NOMO-1 treated with DMSO at 0.1 percent for 48 hours (cell line): ENCODE measurements at regions not wholly inside any gene's neighbourhood (a gene's known extent, or its start where the extent isn't known, plus 50 kb on each side); places are given as distances from the start of the nearest gene placed in this dataset.
"Not testable (repeated sequence)": the region's sequence is repeated elsewhere in the genome, so short reads cannot be mapped to it uniquely, and the experiment has no call there.

Experiments
- DNase-seq: peaks from one replicate; lab custom pipeline; 2025; ENCODE audit not compliant: unreplicated experiment; lab: John Stamatoyannopoulos, UW

DNA sequence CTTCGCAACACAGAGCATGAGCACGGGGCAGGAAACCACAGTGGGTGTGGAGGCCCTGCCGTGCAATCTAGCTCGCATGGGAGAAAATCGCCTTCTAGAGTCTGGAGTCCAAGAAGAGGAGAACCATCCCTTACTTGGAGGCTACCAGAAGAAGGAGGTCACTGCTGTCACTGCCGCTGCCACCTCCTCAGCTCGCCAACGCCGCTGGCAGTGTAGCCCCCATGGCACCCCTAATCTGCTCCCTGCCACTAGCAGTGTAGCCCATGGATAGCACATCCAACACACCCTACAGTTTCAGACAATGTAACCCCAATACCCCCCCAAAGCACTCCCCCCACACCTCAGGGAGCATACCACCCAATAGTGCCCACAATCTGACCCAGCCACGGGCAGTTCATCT is 438.0 kb upstream of the ZNF337 start:
- no peak for DNase-seq

- DNase-seq = not testable (repeated sequence)
These were observed 437.1 kb upstream of the ZNF337 start for GRCh38 chr20:26133794-26134193.

- not testable (repeated sequence) for DNase-seq
These were observed 424.3 kb upstream of the ZNF337 start for GRCh38 chr20:26120920-26121319.

GRCh38 chr20:26094498-26094897 is 397.8 kb upstream of the ZNF337 start:
- not testable (repeated sequence) for DNase-seq

DNA sequence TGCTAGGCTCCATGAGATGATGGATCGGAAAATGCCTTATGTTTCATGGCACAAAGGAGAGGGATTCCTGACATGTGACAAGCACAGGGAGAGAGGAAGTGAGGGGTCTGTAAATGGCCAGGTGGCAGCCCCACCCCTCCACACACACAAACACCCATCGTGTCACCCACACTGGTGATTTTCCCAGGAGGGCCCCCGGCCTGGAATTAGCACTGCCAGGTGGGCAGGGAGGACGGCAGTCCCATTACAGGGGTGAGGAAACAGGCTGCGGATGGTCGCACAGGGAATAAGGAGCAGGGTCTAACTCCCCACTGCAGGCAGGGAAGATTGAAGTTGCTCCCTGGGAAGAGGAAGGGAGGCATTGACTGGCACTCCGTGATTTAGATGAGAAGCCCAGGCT is 395.3 kb upstream of the ZNF337 start:
- DNase-seq = not testable (repeated sequence)

GRCh38 chr20:26086195-26086594 is 389.5 kb upstream of the ZNF337 start:
- not testable (repeated sequence) for DNase-seq

GRCh38 chr20:26073972-26074371 is 377.3 kb upstream of the ZNF337 start:
- DNase-seq = not testable (repeated sequence)

DNA sequence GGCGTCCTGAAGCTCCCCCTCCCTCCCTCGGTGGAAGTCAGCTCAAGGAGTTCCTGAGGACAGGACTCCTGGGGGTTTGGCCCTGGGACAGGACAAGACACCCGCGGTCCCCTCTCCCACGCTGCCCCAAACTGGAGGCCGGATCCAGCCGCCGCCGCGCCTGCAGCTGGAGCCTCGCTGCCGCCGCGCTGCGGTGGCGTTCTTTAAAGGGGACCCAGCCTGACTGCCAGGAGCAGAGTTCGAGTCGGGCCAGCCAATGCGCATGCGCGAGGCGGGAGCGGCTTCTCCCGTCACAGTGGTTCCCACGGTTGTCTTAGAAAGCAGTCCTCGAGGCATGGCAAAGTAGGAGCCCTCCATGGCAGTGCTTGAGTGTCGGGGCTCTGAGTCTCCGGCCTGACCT is 362.7 kb upstream of the ZNF337 start:
- not testable (repeated sequence) for DNase-seq

- not testable (repeated sequence) for DNase-seq
These were observed 361.8 kb upstream of the ZNF337 start for GRCh38 chr20:26058446-26058845.

GRCh38 chr20:26057135-26057752 is 360.6 kb upstream of the ZNF337 start:
- DNase-seq = not testable (repeated sequence)

DNA sequence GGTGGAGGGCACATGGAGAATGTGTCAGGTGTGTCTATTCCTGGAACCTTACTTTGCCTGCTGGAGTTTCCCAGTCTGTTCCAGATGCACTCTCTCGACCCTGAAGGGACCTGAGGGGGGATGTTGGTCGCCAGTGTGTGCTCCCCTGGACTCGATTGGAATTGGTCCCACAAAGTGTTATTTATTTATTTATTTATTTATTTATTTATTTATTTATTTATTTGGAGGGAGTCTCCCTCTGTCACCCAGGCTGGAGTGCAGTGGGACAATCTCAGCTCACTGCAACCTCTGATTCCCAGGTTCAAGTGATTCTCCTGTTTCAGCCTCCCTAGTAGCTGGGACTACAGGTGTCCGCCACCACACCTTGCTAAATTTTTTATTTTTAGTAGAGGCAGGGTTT is 329.1 kb upstream of the ZNF337 start:
- not testable (repeated sequence) for DNase-seq

DNA sequence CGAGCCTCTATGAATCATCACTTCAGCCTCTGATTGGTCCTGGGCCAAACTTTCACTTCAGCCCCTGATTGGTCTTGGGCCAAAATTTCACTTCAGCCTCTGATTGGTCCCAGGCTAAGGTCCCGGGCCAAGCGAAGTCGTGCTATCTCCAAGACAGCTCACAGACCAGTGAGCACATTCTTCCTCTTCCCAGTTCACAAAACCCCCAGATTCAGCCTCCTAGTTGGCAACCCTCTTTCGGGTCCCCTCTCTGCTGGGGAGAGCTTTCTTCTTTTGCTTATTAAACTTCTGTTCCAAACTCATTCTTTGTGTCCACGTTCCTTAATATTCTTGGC is 314.3 kb upstream of the ZNF337 start:
- not testable (repeated sequence) for DNase-seq

DNA sequence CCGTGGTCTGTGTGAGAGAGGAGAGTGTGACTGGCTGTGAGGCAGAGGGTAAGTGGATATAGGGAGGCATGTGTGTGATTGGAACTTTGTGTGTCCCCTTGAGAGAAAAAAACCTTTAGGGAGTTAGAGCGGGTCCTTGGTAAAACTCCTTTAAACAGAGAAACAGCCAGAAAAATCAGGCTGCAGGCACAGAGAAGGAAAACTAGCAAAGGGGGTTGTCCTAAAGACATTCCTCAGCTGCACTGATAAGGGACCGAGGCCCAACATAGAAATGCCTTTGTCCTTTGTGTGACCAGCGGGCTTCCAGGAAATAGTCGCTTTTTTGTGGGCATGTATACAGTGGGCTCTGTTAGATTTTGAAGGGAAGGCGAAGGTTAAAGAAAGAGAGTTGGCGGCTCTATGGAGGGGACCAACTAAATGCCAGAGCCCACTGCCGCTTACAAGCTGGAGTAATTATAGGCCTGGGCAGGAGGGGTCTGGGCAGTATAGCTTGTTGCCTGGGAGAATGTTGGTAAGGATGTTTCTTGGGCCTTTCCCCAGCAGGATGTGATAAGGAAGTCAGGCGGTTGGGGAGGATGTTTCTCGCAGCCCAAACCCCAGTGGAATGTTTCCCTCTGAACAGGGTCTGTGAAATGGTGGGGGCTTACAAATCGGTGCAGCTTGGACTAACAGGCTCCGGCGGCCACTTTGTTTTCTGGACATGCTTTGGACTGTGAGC is 313.7 kb upstream of the ZNF337 start:
- not testable (repeated sequence) for DNase-seq

DNA sequence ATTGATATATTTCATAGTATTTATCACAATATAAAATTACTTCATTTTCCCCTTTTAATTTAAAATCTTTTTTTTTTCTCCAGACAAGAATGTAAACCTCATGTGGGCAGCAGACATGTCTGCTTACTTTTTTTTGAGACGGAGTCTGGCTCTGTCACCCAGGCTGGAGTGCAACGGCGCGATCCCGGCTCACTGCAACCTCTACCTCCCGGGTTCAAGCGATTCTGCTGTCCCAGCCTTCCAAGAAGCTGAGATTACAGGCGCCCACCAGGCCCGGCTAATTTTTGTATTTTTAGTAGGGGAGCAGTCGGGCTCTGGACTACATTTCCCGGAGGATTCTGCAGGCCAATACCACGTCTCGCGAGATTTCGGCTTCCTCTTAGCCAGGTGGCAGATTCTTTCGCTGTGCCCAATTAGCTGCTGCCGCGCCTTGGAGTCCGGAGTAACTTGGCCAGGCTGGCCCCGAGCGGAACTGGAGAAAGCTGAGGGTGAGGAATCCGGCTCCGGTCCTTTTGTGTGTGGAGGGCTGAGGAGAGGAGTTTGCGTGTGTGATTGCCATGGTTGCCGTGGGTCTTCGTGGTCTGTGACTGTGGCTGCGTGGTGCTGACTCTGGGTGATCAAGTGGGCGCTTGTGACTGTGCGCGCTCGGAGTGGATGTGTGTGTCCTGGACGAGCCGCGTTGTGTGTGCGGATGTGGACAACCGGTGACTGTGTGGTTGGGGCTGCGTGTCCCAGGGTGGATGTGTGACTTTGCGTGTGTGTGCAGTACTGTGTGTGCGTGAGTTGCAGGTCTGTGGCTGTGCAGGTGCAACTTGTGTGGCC is 313.0 kb upstream of the ZNF337 start:
- DNase-seq = peak; percentile 87

DNA sequence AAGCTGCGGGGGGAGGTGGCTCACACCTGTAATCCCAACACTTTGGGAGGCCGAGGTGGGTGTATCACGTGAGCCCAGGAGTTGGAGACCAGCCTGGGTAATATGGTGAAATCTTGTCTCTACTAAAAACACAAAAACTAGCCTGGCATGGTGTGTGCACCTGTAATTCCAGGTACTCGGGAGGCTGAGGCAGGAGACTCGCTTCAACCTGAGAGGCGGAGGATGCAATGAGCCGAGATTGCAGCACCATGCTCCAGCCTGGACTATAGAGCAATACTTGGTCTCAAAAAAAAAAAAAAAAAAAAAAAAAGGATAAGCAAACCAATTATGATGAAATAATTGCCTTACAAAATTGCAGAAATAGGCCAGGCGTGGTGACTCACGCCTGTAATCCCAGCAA is 311.4 kb upstream of the ZNF337 start:
- DNase-seq = not testable (repeated sequence)

DNA sequence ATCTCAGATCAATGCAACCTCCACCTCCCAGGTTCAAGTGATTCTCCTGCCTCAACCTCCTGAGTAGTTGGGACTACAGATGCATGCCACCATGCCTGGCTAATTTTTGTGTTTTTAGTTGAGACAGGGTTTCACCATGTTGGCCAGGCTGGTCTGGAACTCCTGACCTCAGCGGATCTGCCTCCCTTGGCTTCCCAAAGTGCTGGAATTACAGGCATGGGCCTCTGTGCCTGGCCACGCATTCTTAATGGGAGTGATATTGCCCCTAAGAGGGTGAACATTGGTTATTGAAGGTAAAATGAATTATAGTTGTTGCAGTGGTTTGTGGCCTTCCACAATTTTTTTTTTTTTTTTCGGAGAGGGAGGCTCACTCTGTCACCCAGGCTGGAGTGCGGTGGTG is 309.5 kb upstream of the ZNF337 start:
- DNase-seq = not testable (repeated sequence)

- DNase-seq = not testable (repeated sequence)
These were observed 307.3 kb upstream of the ZNF337 start for GRCh38 chr20:26003959-26004358.

- DNase-seq = not testable (repeated sequence)
These were observed 300.9 kb upstream of the ZNF337 start for GRCh38 chr20:25997367-25998038.

GRCh38 chr20:25992146-25992545 is 295.5 kb upstream of the ZNF337 start:
- DNase-seq = no peak

GRCh38 chr20:25991756-25992130 is 295.1 kb upstream of the ZNF337 start:
- no peak for DNase-seq

GRCh38 chr20:25991051-25991755 is 294.6 kb upstream of the ZNF337 start:
- DNase-seq = no peak
